GM13976 (cell line): ENCODE measurements at regions not wholly inside any gene's neighbourhood (a gene's known extent, or its start where the extent isn't known, plus 50 kb on each side); places are given as distances from the start of the nearest gene placed in this dataset.

Source experiments
- DNase-seq: peaks from one replicate; pipeline ENCODE4 v3.0.0; 2012; ENCODE audit warnings: low spot score
- in situ Hi-C: fragments of 300-500 bp; cut with MboI; formaldehyde crosslinking; loops from one replicate; pipeline ENCODE4 v1.12.0; 2022; ENCODE audit warnings: low sequenced_read_pairs, mixed read lengths, inconsistent platforms; ENCODE audit not compliant: unreplicated experiment
- TF ChIP-seq, protein P1 (sequence below): IDR thresholded peaks from 2 replicates; pipeline ENCODE4 v1.5.1; 2012; ENCODE audit warnings: borderline replicate concordance, mild to moderate bottlenecking; ENCODE audit not compliant: insufficient read depth; ENCODE audit errors: extremely low read depth, missing control alignments, control extremely low read depth

DNA sequence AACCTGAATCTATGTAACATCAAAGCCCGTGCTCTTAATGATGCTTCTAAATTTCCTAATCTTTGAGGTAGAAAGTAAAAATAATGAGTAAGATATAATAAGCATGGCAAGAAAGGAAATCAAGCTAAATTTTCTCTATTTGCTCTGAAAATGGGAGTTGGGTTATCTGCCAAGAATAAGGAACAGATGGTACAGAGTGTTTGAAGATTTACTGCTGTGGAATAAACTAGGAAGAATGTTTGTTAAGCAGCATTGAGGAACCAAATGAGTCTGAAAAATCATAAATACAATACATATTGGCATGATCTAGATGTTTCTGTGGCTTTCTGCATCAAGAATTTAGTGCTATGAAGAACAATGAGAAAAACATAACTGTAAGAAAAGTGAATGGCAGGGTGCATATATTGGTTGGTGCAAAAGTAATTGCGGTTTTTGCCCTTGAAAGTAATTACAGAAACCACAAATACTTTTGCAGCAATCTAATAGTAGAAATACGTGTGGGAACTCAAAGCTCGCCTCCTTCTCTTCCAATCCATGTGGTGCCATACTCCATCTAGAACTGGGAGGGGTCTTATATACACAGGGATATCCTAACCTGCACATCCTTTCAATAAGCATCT is 87.6 kb downstream of the SUCNR1 start:
- DNase-seq, result no peak
- in situ Hi-C loops, result no loop called here
- TF ChIP-seq, protein P1, sequence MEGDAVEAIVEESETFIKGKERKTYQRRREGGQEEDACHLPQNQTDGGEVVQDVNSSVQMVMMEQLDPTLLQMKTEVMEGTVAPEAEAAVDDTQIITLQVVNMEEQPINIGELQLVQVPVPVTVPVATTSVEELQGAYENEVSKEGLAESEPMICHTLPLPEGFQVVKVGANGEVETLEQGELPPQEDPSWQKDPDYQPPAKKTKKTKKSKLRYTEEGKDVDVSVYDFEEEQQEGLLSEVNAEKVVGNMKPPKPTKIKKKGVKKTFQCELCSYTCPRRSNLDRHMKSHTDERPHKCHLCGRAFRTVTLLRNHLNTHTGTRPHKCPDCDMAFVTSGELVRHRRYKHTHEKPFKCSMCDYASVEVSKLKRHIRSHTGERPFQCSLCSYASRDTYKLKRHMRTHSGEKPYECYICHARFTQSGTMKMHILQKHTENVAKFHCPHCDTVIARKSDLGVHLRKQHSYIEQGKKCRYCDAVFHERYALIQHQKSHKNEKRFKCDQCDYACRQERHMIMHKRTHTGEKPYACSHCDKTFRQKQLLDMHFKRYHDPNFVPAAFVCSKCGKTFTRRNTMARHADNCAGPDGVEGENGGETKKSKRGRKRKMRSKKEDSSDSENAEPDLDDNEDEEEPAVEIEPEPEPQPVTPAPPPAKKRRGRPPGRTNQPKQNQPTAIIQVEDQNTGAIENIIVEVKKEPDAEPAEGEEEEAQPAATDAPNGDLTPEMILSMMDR, result no peak

DNA sequence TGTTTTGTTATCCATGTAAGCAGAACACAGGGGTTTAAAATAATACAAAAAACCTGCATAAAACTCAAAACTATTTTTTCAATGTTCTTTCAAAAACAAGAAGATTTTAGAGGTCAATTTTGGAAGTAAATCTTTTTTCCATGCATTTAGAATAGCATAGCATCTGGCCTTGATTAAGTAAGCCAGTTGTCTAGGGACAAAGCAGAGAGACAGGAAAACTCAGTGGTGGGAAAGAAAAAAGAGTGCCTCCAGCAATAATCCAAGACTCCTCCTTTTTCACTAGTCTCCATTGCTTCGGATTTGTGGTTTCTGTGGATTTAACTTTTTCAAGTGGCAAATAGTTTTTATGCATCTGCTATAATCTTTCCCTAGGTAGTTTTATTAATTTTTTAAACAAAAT is 88.9 kb downstream of the SUCNR1 start:
- TF ChIP-seq, protein P1, result no peak
- no peak for DNase-seq
- in situ Hi-C loops, result no loop called here

DNA sequence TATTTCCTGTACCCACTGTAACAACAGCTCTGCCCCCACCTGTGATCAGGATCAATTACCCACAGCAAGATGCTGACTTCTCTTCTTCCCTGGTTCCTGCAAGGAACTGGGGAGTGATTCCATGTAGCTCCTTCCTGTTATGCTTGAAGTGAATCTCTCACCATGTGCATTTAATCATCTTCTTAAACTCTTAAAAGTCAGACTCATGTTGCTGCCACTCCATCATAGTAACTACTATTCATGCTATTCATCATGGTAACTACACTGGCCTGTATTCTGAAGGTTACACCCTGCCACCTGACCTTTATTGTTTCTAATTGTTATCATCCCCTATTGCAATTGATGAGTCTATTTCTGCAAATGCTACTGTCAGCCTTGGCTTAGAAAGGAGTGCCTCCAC is 89.5 kb downstream of the SUCNR1 start:
- TF ChIP-seq, protein P1, result no peak
- in situ Hi-C loops, result no loop called here
- DNase-seq, result no peak

DNA sequence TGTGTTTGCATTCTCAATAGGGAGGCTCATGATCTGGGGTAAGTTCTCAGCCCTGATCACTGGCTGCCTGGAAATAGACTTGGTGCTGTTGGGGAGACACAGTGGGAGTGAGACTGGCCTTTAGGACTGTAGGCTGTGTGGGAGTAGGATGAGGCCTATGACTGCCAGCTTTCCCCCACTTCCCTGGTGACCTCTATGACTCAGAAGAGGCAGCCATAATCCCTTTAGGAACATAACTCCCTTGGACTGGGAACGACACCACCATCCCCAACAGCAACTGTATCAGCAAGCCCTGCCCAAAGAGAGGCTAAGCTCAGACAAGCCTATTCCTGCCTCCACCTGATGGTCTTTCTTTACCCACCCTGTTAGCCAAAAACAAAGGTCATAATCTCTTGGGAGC is 91.3 kb downstream of the SUCNR1 start:
- in situ Hi-C loops, result no loop called here
- TF ChIP-seq, protein P1, result no peak
- DNase-seq, result no peak

DNA sequence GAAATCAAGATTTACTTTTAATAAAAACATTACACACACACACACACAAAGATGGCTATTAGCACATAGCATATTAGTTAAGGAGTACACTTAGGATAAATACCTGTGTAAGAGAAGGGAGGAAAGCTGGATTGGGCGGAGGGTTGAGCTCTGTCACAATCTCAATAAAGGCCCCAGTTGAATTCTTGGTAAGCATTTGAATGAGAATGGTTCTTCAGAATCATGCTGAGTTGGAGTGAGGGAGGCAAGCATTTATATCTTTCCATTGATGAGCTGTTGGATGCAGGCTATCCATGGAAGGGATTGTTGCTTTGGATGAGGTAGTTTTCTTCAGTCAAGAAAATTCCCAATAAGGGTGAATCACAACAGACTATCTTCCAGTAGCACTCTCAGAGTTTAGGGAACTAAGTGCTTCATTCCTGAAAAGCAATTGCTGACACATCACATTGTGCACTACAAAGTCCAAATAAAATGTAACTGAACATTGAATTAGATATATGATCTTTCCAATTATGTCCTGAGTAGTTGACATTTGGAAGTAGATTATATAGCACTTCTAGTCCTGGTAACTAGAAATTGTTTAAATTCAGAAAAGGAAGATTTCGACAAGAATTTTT is 95.7 kb downstream of the SUCNR1 start:
- in situ Hi-C loops, result no loop called here
- no peak for DNase-seq
- TF ChIP-seq, protein P1, result no peak

DNA sequence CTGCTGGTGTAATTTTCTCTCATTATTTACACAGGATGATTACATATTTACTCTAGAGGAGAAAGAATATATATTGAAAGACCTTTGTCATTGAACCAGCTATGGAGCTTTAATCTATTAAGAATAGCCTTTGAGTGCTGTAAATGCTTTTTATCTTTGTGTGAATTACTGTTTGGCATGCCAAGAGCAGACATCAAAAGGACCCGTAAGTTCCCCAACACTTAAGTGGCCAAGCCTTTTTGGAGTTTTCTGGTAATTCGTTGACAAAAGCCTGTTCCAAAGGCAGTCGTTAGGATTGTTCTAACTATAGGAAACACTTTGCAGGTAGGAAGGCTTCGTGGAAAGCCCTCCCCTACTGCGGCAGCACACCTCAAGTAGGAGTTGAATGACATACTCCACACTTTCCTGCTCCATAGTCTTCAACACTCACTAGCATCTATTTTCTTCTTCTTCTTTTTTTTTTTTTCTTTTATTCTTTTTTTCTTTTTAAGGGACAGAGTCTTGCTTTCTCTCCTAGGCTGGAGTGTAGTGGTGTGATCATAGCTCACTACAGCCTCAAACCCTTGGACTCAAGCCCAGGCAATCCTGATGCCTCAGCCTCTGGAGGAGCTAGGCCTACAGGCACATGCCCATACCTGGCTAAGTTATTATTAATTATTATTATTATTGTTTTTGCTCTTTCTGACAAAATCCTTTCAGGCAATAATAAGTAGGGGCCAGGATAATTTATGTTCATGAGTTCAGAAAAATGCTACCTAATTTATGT is 98.6 kb downstream of the SUCNR1 start:
- TF ChIP-seq, protein P1, result no peak
- in situ Hi-C loops, result no loop called here
- DNase-seq, result no peak
